ENCODE measurements at regions not wholly inside any gene's neighbourhood (a gene's known extent, or its start where the extent isn't known, plus 50 kb on each side); places are given as distances from the start of the nearest gene placed in this dataset.
A peak's percentile ranks its signal among the peaks of the same experiment; 100 is the strongest.

GRCh38 chr9:134571326-134571931, 70.2 kb upstream of the COL5A1 start:
- Histone ChIP-seq H3K36me3 (ENCODE audit: control insufficient read depth, insufficient read depth, low read length) (no peaks in the 10 kb centered on the region), H3K9me1 (ENCODE audit: insufficient read depth, low read length) (peaks cover 9% of the 10 kb centered on the region), H3K56ac (ENCODE audit: extremely low read depth, insufficient read depth, low read length) (no peak overlapping the region), H3K4me1 (ENCODE audit: control insufficient read depth, insufficient read depth, low read length) (peaks cover 25% of the 10 kb centered on the region), H3K23ac (ENCODE audit: low read depth, low read length) (no peak overlapping the region), H4K8ac (ENCODE audit: low read depth in 2 of 2, low read length in 2 of 2) (no peak overlapping the region), H3K27ac (ENCODE audit: insufficient read depth, low read length) (no peak overlapping the region), H2BK20ac (ENCODE audit: low read depth, low read length) (peak overlapping the region; percentile 5; the same call in 1 of the 2 replicates), H4K20me1 (ENCODE audit: insufficient read depth, low read length) (no peaks in the 10 kb centered on the region; the same call in 1 of the 2 replicates), H2AK5ac (ENCODE audit: low read depth, low read length) (0 out of 2 replicates have a peak overlapping the region, but pooled peaks have one; percentile 9), H4K91ac (ENCODE audit: insufficient read depth, low read depth, low read length) (no peak overlapping the region), H3K4ac (ENCODE audit: low read depth, low read length) (no peak overlapping the region), H3K18ac (ENCODE audit: low read depth, low read length) (no peak overlapping the region), H4K5ac (ENCODE audit: low read depth, low read length) (no peak overlapping the region), H3K9me3 (ENCODE audit: control insufficient read depth, insufficient read depth, low read length) (peaks cover 5% of the 10 kb centered on the region), H3K4me3 (ENCODE audit: insufficient read depth, low read depth, low read length) (no peak overlapping the region), H2BK5ac (ENCODE audit: low read depth, low read length, poor library complexity, severe bottlenecking) (no peak overlapping the region), H2BK15ac (ENCODE audit: low read depth, low read length) (no peak overlapping the region), H3K79me1 (ENCODE audit: low read depth in 1 of 2, low read length in 2 of 2) (no peaks in the 10 kb centered on the region), H3K27me3 (ENCODE audit: control insufficient read depth, insufficient read depth, low read length) (no peaks in the 10 kb centered on the region), H3K9ac (ENCODE audit: low read depth, low read length) (no peak overlapping the region), H2BK120ac (ENCODE audit: low read depth, low read length) (no peak overlapping the region), H3K14ac (replicated peaks; ENCODE audit: low read depth, low read length) (no peak overlapping the region), H2AFZ (replicated peaks; ENCODE audit: low read length, poor library complexity) (peak overlapping the region; percentile 18), H2AK9ac (replicated peaks; ENCODE audit: low read depth, low read length, poor library complexity) (no peak overlapping the region), H3K4me2 (ENCODE audit: low read depth, low read length) (no peak overlapping the region)
- POLR2A ChIA-PET (ENCODE audit: unreplicated experiment), result no interaction called here
- DNase-seq (no peak), ATAC-seq (ENCODE audit: low read depth) (no peak)
- in situ Hi-C loops (cut with MboI; ENCODE audit: low sequenced_read_pairs) (no loop called here), intact Hi-C loops (cut with micrococcal nuclease) (no loop called here), dilution Hi-C loops (cut with HindIII; ENCODE audit: low sequenced_read_pairs, unreplicated experiment) (no loop called here)
- 100% methylated on average over 4 of the region's 12 CpGs; no CpG with 5 or more reads in 1 of the 2 experiments for WGBS, 2 experiments (ENCODE audit: extremely low coverage in 2 of 2, insufficient read length in 1 of 2)
- CTCF ChIA-PET, result no interaction called here
- no TSS peak for BruUV-seq (replicated peaks)
- TF ChIP-seq BHLHE40 (IDR thresholded peaks at IDR 0.05; ENCODE audit: low read depth, low read length) (no peak), RAD21 (IDR thresholded peaks at IDR 0.05; ENCODE audit: low read length) (no peak), SMC3 (IDR thresholded peaks at IDR 0.05; ENCODE audit: low read depth, low read length) (no peak), NFE2L2 (IDR thresholded peaks at IDR 0.05; ENCODE audit: low read depth, low read length) (no peak), FOS (IDR thresholded peaks at IDR 0.05; ENCODE audit: low read depth, low read length) (no peak), MAFK (IDR thresholded peaks at IDR 0.05; ENCODE audit: low read depth, low read length) (no peak), CHD1 (IDR thresholded peaks at IDR 0.05; ENCODE audit: low read depth, low read length) (no peak), CEBPB (IDR thresholded peaks at IDR 0.05; ENCODE audit: low read depth, low read length) (no peak), RCOR1 (IDR thresholded peaks at IDR 0.05; ENCODE audit: insufficient replicate concordance, low read length) (no peak), MXI1 (IDR thresholded peaks at IDR 0.05; ENCODE audit: borderline replicate concordance, low read depth, low read length) (no peak), POLR2A (IDR thresholded peaks at IDR 0.05; ENCODE audit: low read depth, low read length) (no peak), MAZ (IDR thresholded peaks at IDR 0.05; ENCODE audit: borderline replicate concordance, low read depth, low read length) (no peak)
- TF ChIP-seq, protein P1, sequence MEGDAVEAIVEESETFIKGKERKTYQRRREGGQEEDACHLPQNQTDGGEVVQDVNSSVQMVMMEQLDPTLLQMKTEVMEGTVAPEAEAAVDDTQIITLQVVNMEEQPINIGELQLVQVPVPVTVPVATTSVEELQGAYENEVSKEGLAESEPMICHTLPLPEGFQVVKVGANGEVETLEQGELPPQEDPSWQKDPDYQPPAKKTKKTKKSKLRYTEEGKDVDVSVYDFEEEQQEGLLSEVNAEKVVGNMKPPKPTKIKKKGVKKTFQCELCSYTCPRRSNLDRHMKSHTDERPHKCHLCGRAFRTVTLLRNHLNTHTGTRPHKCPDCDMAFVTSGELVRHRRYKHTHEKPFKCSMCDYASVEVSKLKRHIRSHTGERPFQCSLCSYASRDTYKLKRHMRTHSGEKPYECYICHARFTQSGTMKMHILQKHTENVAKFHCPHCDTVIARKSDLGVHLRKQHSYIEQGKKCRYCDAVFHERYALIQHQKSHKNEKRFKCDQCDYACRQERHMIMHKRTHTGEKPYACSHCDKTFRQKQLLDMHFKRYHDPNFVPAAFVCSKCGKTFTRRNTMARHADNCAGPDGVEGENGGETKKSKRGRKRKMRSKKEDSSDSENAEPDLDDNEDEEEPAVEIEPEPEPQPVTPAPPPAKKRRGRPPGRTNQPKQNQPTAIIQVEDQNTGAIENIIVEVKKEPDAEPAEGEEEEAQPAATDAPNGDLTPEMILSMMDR (conservative IDR thresholded peaks at IDR 0.05; ENCODE audit: low read depth, low read length), result no peak
- TF ChIP-seq, protein P2, sequence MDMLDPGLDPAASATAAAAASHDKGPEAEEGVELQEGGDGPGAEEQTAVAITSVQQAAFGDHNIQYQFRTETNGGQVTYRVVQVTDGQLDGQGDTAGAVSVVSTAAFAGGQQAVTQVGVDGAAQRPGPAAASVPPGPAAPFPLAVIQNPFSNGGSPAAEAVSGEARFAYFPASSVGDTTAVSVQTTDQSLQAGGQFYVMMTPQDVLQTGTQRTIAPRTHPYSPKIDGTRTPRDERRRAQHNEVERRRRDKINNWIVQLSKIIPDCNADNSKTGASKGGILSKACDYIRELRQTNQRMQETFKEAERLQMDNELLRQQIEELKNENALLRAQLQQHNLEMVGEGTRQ (IDR thresholded peaks at IDR 0.05; ENCODE audit: low read depth, low read length), result no peak
- TF ChIP-seq, protein P3, sequence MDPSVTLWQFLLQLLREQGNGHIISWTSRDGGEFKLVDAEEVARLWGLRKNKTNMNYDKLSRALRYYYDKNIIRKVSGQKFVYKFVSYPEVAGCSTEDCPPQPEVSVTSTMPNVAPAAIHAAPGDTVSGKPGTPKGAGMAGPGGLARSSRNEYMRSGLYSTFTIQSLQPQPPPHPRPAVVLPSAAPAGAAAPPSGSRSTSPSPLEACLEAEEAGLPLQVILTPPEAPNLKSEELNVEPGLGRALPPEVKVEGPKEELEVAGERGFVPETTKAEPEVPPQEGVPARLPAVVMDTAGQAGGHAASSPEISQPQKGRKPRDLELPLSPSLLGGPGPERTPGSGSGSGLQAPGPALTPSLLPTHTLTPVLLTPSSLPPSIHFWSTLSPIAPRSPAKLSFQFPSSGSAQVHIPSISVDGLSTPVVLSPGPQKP (IDR thresholded peaks at IDR 0.05; ENCODE audit: borderline replicate concordance, low read depth, low read length), result no peak

Measured in IMR-90 (cell line).